ENCODE measurements at regions not wholly inside any gene's neighbourhood (a gene's known extent, or its start where the extent isn't known, plus 50 kb on each side); places are given as distances from the start of the nearest gene placed in this dataset.

- no peak for TF ChIP-seq POLR2A (IDR thresholded peaks at IDR 0.05)
- TF ChIP-seq, protein P1, sequence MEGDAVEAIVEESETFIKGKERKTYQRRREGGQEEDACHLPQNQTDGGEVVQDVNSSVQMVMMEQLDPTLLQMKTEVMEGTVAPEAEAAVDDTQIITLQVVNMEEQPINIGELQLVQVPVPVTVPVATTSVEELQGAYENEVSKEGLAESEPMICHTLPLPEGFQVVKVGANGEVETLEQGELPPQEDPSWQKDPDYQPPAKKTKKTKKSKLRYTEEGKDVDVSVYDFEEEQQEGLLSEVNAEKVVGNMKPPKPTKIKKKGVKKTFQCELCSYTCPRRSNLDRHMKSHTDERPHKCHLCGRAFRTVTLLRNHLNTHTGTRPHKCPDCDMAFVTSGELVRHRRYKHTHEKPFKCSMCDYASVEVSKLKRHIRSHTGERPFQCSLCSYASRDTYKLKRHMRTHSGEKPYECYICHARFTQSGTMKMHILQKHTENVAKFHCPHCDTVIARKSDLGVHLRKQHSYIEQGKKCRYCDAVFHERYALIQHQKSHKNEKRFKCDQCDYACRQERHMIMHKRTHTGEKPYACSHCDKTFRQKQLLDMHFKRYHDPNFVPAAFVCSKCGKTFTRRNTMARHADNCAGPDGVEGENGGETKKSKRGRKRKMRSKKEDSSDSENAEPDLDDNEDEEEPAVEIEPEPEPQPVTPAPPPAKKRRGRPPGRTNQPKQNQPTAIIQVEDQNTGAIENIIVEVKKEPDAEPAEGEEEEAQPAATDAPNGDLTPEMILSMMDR (IDR thresholded peaks at IDR 0.05 in 4 of 5, conservative IDR thresholded peaks at IDR 0.05 in 1 of 5), result no peak
These were observed 352.2 kb downstream of the AACS start for GRCh38 chr12:125417446-125417845.

Data from gastrocnemius medialis (tissue), 4 donors.